HepG2 (cell line): ENCODE measurements at regions not wholly inside any gene's neighbourhood (a gene's known extent, or its start where the extent isn't known, plus 50 kb on each side); places are given as distances from the start of the nearest gene placed in this dataset.

ENCODE experiments used
- ATAC-seq: fragments of 200-7000 bp; cut with Tn5 transposase; 3 replicates; pipeline ENCODE4 v1.9.1; 2020; ENCODE audit warnings: mild to moderate bottlenecking, moderate library complexity
- BruUV-seq: library from RNA; stranded (reverse); fragments of 400-500 nt; replicated peaks from 2 replicates; lab custom pipeline; 2021; lab: Mats Ljungman, UMichigan
- CTCF ChIA-PET: fragments of 300-600 bp; formaldehyde crosslinking; extraction: SDS; loops from one replicate; lab custom pipeline; 2021; ENCODE audit warnings: low total read pairs, inconsistent platforms, low intra/inter-chr PET ratio; lab: Yijun Ruan, JAX
- POLR2A ChIA-PET: fragments of 350-600 bp; sonication (Branson Sonifier 250); formaldehyde crosslinking; loops from one replicate; lab custom pipeline; 2020; ENCODE audit warnings: antibody characterized with exemption, inconsistent platforms; lab: Yijun Ruan, JAX
- DNase-seq: peaks from one replicate; pipeline ENCODE4 v3.0.0-alpha.2; 2015; ENCODE audit warnings: low spot score
- FAIRE-seq: peaks from 3 replicates; lab custom pipeline; 2011; peaks lifted over from hg19 to GRCh38; lab: Jason Lieb, UNC
- H2AFZ ChIP-seq: one replicate; pipeline ENCODE4 v1.6.1; 2011; ENCODE audit warnings: low read length, inconsistent platforms
- H3K27ac ChIP-seq: fragments of 300-600 bp; 3 replicates; pipeline ENCODE4 v1.8.0; 2011; ENCODE audit warnings: mixed run types, mild to moderate bottlenecking, mixed read lengths, low read length, inconsistent platforms; ENCODE audit not compliant: insufficient read depth; ENCODE audit errors: extremely low read length
- H3K27me3 ChIP-seq, 2 experiments: fragments of 200-600 bp in 1 of 2; 2 replicates in 1 of 2; 3 replicates in 1 of 2; pipeline versions ENCODE4 v1.6.0 to v1.8.0; 2011; ENCODE audit warnings: low read length in 2 of 2, mild to moderate bottlenecking in 2 of 2, moderate library complexity in 2 of 2, inconsistent platforms in 1 of 2; ENCODE audit not compliant: insufficient read depth in 2 of 2, control insufficient read depth in 1 of 2
- H3K36me3 ChIP-seq, 2 experiments: fragments of 200-600 bp in 1 of 2; replicated peaks in 1 of 2; 2 replicates in 1 of 2; 3 replicates in 1 of 2; pipeline versions ENCODE4 v1.5.1 to v1.8.0; 2011; ENCODE audit warnings: low read length in 2 of 2, inconsistent platforms in 1 of 2; ENCODE audit not compliant: insufficient read depth in 2 of 2, control insufficient read depth in 1 of 2
- H3K4me1 ChIP-seq: 2 replicates; pipeline ENCODE4 v1.5.1; 2012; ENCODE audit warnings: low read length, inconsistent platforms; ENCODE audit not compliant: insufficient read depth
- H3K4me2 ChIP-seq: 2 replicates; pipeline ENCODE4 v1.6.0; 2011; ENCODE audit warnings: low read depth, low read length, inconsistent platforms
- H3K4me3 ChIP-seq, 3 experiments: fragments of 200-600 bp in 1 of 3; sonication (generic), shearing (Covaris generic) in 1 of 3; replicated peaks in 1 of 3; 2 replicates each; pipeline ENCODE4 v1.5.1; 2011 to 2016; ENCODE audit warnings: low read length in 3 of 3, inconsistent platforms in 2 of 3, low read depth in 2 of 3, mild to moderate bottlenecking in 2 of 3, control low read depth in 1 of 3, mixed read lengths in 1 of 3; ENCODE audit not compliant: insufficient read depth in 1 of 3
- H3K79me2 ChIP-seq: one replicate; pipeline ENCODE4 v1.6.1; 2011; ENCODE audit warnings: low read length, inconsistent platforms; ENCODE audit not compliant: insufficient read depth
- H3K9ac ChIP-seq: 2 replicates; pipeline ENCODE4 v1.6.0; 2011; ENCODE audit warnings: mild to moderate bottlenecking, low read depth, low read length, inconsistent platforms; ENCODE audit not compliant: insufficient read depth
- H3K9me3 ChIP-seq: 2 replicates; pipeline ENCODE4 v1.5.1; 2012; ENCODE audit warnings: mild to moderate bottlenecking, low read length
- H4K20me1 ChIP-seq: 2 replicates; pipeline ENCODE4 v1.6.0; 2011; ENCODE audit warnings: inconsistent platforms, mild to moderate bottlenecking, low read length, moderate library complexity; ENCODE audit not compliant: insufficient read depth
- ATF4 ChIP-seq, 2 experiments: fragments of 450-650 bp in 1 of 2; sonication (generic) in 1 of 2; formaldehyde crosslinking; IDR thresholded peaks; 2 replicates each; pipeline versions ENCODE4 v1.5.0 to v1.8.0; 2020 to 2022; ENCODE audit warnings: mild to moderate bottlenecking in 1 of 2, missing genetic modification reagents in 1 of 2
- FLYWCH1 ChIP-seq: sonication (generic); formaldehyde crosslinking; IDR thresholded peaks from 2 replicates; pipeline ENCODE4 v1.8.1; 2023; ENCODE audit warnings: mild to moderate bottlenecking, missing genetic modification reagents
- GMEB2 ChIP-seq: IDR thresholded peaks from 2 replicates; pipeline ENCODE4 v1.6.1; 2016; ENCODE audit warnings: missing biosample characterization, missing genetic modification reagents, low read depth
- GRHL1 ChIP-seq: sonication (generic); formaldehyde crosslinking; conservative IDR thresholded peaks from 2 replicates; pipeline ENCODE4 v1.8.0; 2022; ENCODE audit warnings: missing genetic modification reagents
- HCFC1 ChIP-seq: fragments of 150-350 bp; IDR thresholded peaks from 2 replicates; pipeline ENCODE4 v1.6.1; 2014; ENCODE audit warnings: low read depth, low read length
- PHF5A ChIP-seq: IDR thresholded peaks from one replicate; pipeline ENCODE4 v1.6.1; 2018; ENCODE audit warnings: low read depth, missing genetic modification reagents; ENCODE audit not compliant: unreplicated experiment
- SAP130 ChIP-seq: IDR thresholded peaks from 2 replicates; pipeline ENCODE4 v1.6.1; 2016; ENCODE audit warnings: low read depth
- STAT5B ChIP-seq: sonication (generic); formaldehyde crosslinking; IDR thresholded peaks from 2 replicates; pipeline ENCODE4 v1.4.0; 2020; ENCODE audit warnings: missing genetic modification reagents
- WIZ ChIP-seq: sonication (generic); formaldehyde crosslinking; IDR thresholded peaks from 2 replicates; pipeline ENCODE4 v1.5.1; 2020; ENCODE audit warnings: mild to moderate bottlenecking, missing genetic modification reagents
- ZFP91 ChIP-seq: sonication (generic); formaldehyde crosslinking; IDR thresholded peaks from 2 replicates; pipeline ENCODE4 v1.9.0; 2022; ENCODE audit warnings: missing genetic modification reagents, mild to moderate bottlenecking, borderline replicate concordance
- ZNF44 ChIP-seq: sonication (generic); formaldehyde crosslinking; IDR thresholded peaks from 2 replicates; pipeline ENCODE4 v1.5.1; 2020; ENCODE audit warnings: mild to moderate bottlenecking, missing genetic modification reagents
- ZNF629 ChIP-seq: sonication (generic); formaldehyde crosslinking; conservative IDR thresholded peaks from 2 replicates; pipeline ENCODE4 v1.5.0; 2020; ENCODE audit warnings: missing genetic modification reagents
- ZNF660 ChIP-seq: sonication (generic); formaldehyde crosslinking; IDR thresholded peaks from 2 replicates; pipeline ENCODE4 v1.5.1; 2020; ENCODE audit warnings: mild to moderate bottlenecking, low read depth, missing genetic modification reagents, borderline replicate concordance
- ZNF713 ChIP-seq: sonication (generic); formaldehyde crosslinking; IDR thresholded peaks from 2 replicates; pipeline ENCODE4 v1.4.0; 2020; ENCODE audit warnings: mild to moderate bottlenecking, missing genetic modification reagents
- ZNF883 ChIP-seq: sonication (generic); formaldehyde crosslinking; IDR thresholded peaks from 2 replicates; pipeline ENCODE4 v1.5.1; 2020; ENCODE audit warnings: mild to moderate bottlenecking, missing genetic modification reagents; ENCODE audit errors: not compliant biosample characterization
- in situ Hi-C: cut with HindIII; loops from 2 replicates; pipeline ENCODE4 v1.10.0; 2017; ENCODE audit warnings: low pct_unique_long_range_greater_than_20kb; ENCODE audit not compliant: extremely low pct_ligation_motif_present
- intact Hi-C: fragments of 100-400 bp; cut with micrococcal nuclease; formaldehyde crosslinking; loops from one replicate; pipeline ENCODE4 v1.10.0; 2022; ENCODE audit not compliant: unreplicated experiment

GRCh38 chr3:65094723-65095122, 406.9 kb upstream of the ADAMTS9 start:
- Histone ChIP-seq H3K4me2 (no peak overlapping the region), H3K4me1 (no peaks in the 10 kb centered on the region), H3K27me3 (no peaks in the 10 kb centered on the region; a peak in 1 of 5 replicates), H4K20me1 (no peaks in the 10 kb centered on the region), H3K27ac (no peak overlapping the region), H3K9me3 (no peaks in the 10 kb centered on the region), H3K4me3 (no peak overlapping the region)
- in situ Hi-C loops, result no loop called here
- intact Hi-C loops, result no loop called here
- ChIA-PET POLR2A (no interaction called here), CTCF (no interaction called here)
- no peak for DNase-seq
- TF ChIP-seq ZNF660 (CRISPR knock-in tag) (no peak), STAT5B (no peak), HCFC1 (no peak), ZNF629 (CRISPR knock-in tag) (no peak), WIZ (no peak), GMEB2 (CRISPR knock-in tag) (no peak), ATF4 (CRISPR knock-in tag; IDR thresholded peaks at IDR 0.05) (no peak), FLYWCH1 (CRISPR knock-in tag) (no peak), ZNF883 (no peak), GRHL1 (no peak), ZFP91 (no peak), SAP130 (CRISPR knock-in tag) (no peak), PHF5A (CRISPR knock-in tag) (no peak), ZNF713 (no peak), ZNF44 (CRISPR knock-in tag) (no peak)
- TF ChIP-seq, all 625 proteins: peak for 0
- no peaks in the 10 kb centered on the region for H3K36me3 ChIP-seq
- H3K79me2 ChIP-seq, result no peaks in the 10 kb centered on the region
- no peak overlapping the region for H3K9ac ChIP-seq
- ATAC-seq (no peak), FAIRE-seq (no peak)
- no peak overlapping the region for H2AFZ ChIP-seq
- BruUV-seq, result no TSS peak
